A549 (cell line): ENCODE measurements at regions not wholly inside any gene's neighbourhood (a gene's known extent, or its start where the extent isn't known, plus 50 kb on each side); places are given as distances from the start of the nearest gene placed in this dataset.
"Not testable (repeated sequence)": the region's sequence is repeated elsewhere in the genome, so short reads cannot be mapped to it uniquely, and the experiment has no call there.

Source experiments
- ATAC-seq, 2 experiments: fragments of 200-7000 bp in 1 of 2; fragments of >200 bp in 1 of 2; cut with Nextera tagmentation in 1 of 2; cut with Tn5 transposase in 1 of 2; 3 replicates each; pipeline versions ENCODE4 v1.8.0 to v1.9.1; 2018 to 2020; ENCODE audit warnings: mild to moderate bottlenecking in 1 of 2, moderate library complexity in 1 of 2
- CTCF ChIA-PET: fragments of 300-600 bp; sonication (Branson Sonifier 250); formaldehyde crosslinking; extraction: SDS; loops from one replicate; lab custom pipeline; 2021; ENCODE audit warnings: antibody characterized with exemption, inconsistent platforms; lab: Yijun Ruan, JAX
- POLR2A ChIA-PET: fragments of 350-600 bp; formaldehyde crosslinking; extraction: SDS; loops from one replicate; lab custom pipeline; 2021; ENCODE audit warnings: antibody characterized with exemption, inconsistent platforms; lab: Yijun Ruan, JAX
- DNase-seq, 2 experiments: peaks; one replicate each; pipeline versions ENCODE4 v3.0.0 to v3.0.0-alpha.2; 2011 to 2016; ENCODE audit warnings: low read depth in 1 of 2, low spot score in 1 of 2
- FAIRE-seq: peaks from 2 replicates; lab custom pipeline; 2011; peaks lifted over from hg19 to GRCh38; lab: Jason Lieb, UNC
- H3K27ac ChIP-seq, 2 experiments: fragments of >200 bp; sonication (Bioruptor Twin); formaldehyde crosslinking; 3 replicates each; pipeline ENCODE4 v1.5.1; 2016 to 2017
- H3K4me1 ChIP-seq: fragments of >200 bp; sonication (Bioruptor Twin); formaldehyde crosslinking; 3 replicates; pipeline ENCODE4 v1.6.1; 2016
- H3K4me2 ChIP-seq: fragments of >200 bp; sonication (Bioruptor Twin); formaldehyde crosslinking; 3 replicates; pipeline ENCODE4 v1.6.1; 2016
- H3K4me3 ChIP-seq: fragments of >200 bp; sonication (Bioruptor Twin); formaldehyde crosslinking; 3 replicates; pipeline ENCODE4 v1.5.1; 2016
- H3K9me3 ChIP-seq: fragments of >200 bp; sonication (Bioruptor Twin); formaldehyde crosslinking; 3 replicates; pipeline ENCODE4 v1.6.1; 2016
- ATOH8 ChIP-seq: fragments of 250-450 bp; sonication (Bioruptor Pico); IDR thresholded peaks from 2 replicates; pipeline ENCODE4 v1.5.0; 2020; ENCODE audit warnings: low read depth, mild to moderate bottlenecking, moderate library complexity
- CHD2 ChIP-seq: fragments of 150-350 bp; IDR thresholded peaks from 2 replicates; pipeline ENCODE4 v1.6.1; 2014; ENCODE audit warnings: low read length; ENCODE audit not compliant: partially characterized antibody
- CHD4 ChIP-seq: fragments of 200-600 bp; sonication (generic); IDR thresholded peaks from 2 replicates; pipeline ENCODE4 v1.6.1; 2016; ENCODE audit warnings: antibody characterized with exemption, mild to moderate bottlenecking, borderline replicate concordance
- EHF ChIP-seq: fragments of 250-450 bp; sonication (Bioruptor Pico); IDR thresholded peaks from 2 replicates; pipeline ENCODE4 v1.5.0; 2020; ENCODE audit warnings: mild to moderate bottlenecking
- ESRRA ChIP-seq: fragments of 150-350 bp; IDR thresholded peaks from 2 replicates; pipeline ENCODE4 v1.6.1; 2014; ENCODE audit warnings: mild to moderate bottlenecking, low read length, borderline replicate concordance
- FOSL2 ChIP-seq, 2 experiments: fragments of 450-650 bp in 1 of 2; fragments of >200 bp in 1 of 2; sonication (Bioruptor Twin) in 1 of 2; formaldehyde crosslinking; IDR thresholded peaks; 2 replicates each; pipeline versions ENCODE4 v1.5.0 to v1.6.1; 2016 to 2020; ENCODE audit warnings: mild to moderate bottlenecking in 1 of 2, moderate library complexity in 1 of 2
- FOXS1 ChIP-seq: fragments of 250-450 bp; sonication (Bioruptor Pico); IDR thresholded peaks from 2 replicates; pipeline ENCODE4 v1.5.0; 2020; ENCODE audit warnings: mild to moderate bottlenecking, moderate library complexity
- HDAC2 ChIP-seq: fragments of 200-600 bp; sonication (generic); IDR thresholded peaks from 2 replicates; pipeline ENCODE4 v1.6.1; 2016
- KDM5A ChIP-seq: fragments of 200-600 bp; sonication (generic); IDR thresholded peaks from 2 replicates; pipeline ENCODE4 v1.6.1; 2016; ENCODE audit warnings: antibody characterized with exemption, mild to moderate bottlenecking
- MAFK ChIP-seq: fragments of 450-650 bp; IDR thresholded peaks from 2 replicates; pipeline ENCODE4 v1.6.1; 2014; ENCODE audit not compliant: partially characterized antibody
- MAZ ChIP-seq: fragments of 150-350 bp; IDR thresholded peaks from 2 replicates; pipeline ENCODE4 v1.6.1; 2014; ENCODE audit warnings: antibody characterized with exemption, low read depth, low read length, borderline replicate concordance
- NFE2L2 ChIP-seq: fragments of 150-350 bp; conservative IDR thresholded peaks from 2 replicates; pipeline ENCODE4 v1.6.1; 2014; ENCODE audit warnings: low read length
- NPAS2 ChIP-seq: fragments of 250-450 bp; sonication (Bioruptor Pico); IDR thresholded peaks from 2 replicates; pipeline ENCODE4 v1.8.0; 2022; ENCODE audit warnings: mild to moderate bottlenecking, moderate library complexity, borderline replicate concordance
- NR3C1 ChIP-seq: fragments of >200 bp; sonication (Bioruptor Twin); formaldehyde crosslinking; IDR thresholded peaks from 3 replicates; pipeline ENCODE4 v1.6.1; 2017
- POLR2A ChIP-seq: IDR thresholded peaks from 2 replicates; pipeline ENCODE4 v1.6.1; 2012; ENCODE audit warnings: mild to moderate bottlenecking, low read length
- RARB ChIP-seq: fragments of 250-450 bp; sonication (Bioruptor Pico); IDR thresholded peaks from 2 replicates; pipeline ENCODE4 v1.8.0; 2021; ENCODE audit warnings: mild to moderate bottlenecking, moderate library complexity
- RNF2 ChIP-seq: fragments of 200-600 bp; sonication (generic); IDR thresholded peaks from 2 replicates; pipeline ENCODE4 v1.6.1; 2016; ENCODE audit warnings: low read depth, mild to moderate bottlenecking, antibody characterized with exemption, moderate library complexity, borderline replicate concordance
- SMC3 ChIP-seq: fragments of >200 bp; sonication (Bioruptor Twin); formaldehyde crosslinking; IDR thresholded peaks from 3 replicates; pipeline ENCODE4 v1.6.1; 2018; ENCODE audit warnings: inconsistent platforms
- TFCP2L1 ChIP-seq: fragments of 250-450 bp; sonication (Bioruptor Pico); IDR thresholded peaks from 2 replicates; pipeline ENCODE4 v1.5.0; 2021; ENCODE audit warnings: mild to moderate bottlenecking
- TP53 ChIP-seq: fragments of 250-450 bp; sonication (Bioruptor Pico); IDR thresholded peaks from 2 replicates; pipeline ENCODE4 v1.5.0; 2021; ENCODE audit warnings: mild to moderate bottlenecking, moderate library complexity
- ZFP36 ChIP-seq: fragments of 450-650 bp; IDR thresholded peaks from 2 replicates; pipeline ENCODE4 v1.6.1; 2014; ENCODE audit warnings: borderline replicate concordance; ENCODE audit not compliant: partially characterized antibody
- WGBS: methylation state at CpG from one replicate; pipeline ENCODE4 v1.1.6; 2017; ENCODE audit errors: missing lambda C conversion rate; 5-methylcytosine and 5-hydroxymethylcytosine counted together

- H3K27ac ChIP-seq: no peak overlapping the region
- ChIA-PET POLR2A (no interaction called here), CTCF (no interaction called here)
- no peak for DNase-seq
- TF ChIP-seq MAFK: peak; percentile 46
- no peak for TF ChIP-seq ZFP36
- TF ChIP-seq NFE2L2: peak; percentile 26; the same call in 1 of the 2 replicates
- TF ChIP-seq FOSL2 (IDR thresholded peaks at IDR 0.05): no peak
- TF ChIP-seq FOSL2 (CRISPR knock-in tag; IDR thresholded peaks at IDR 0.05): no peak
- TF ChIP-seq MAZ: no peak
- no peak for FAIRE-seq
- no peak for ATAC-seq
- no peak overlapping the region for H3K4me2 ChIP-seq
- H3K4me3 ChIP-seq: no peak overlapping the region
- 15% methylated on average over 3 of the region's 3 CpGs for WGBS
- H3K4me1 ChIP-seq: no peaks in the 10 kb centered on the region
- H3K9me3 ChIP-seq: no peaks in the 10 kb centered on the region
Measured at GRCh38 chr2:222364285-222364895, 60.0 kb upstream of the SGPP2 start.

GRCh38 chr2:222368280-222368679 is 56.1 kb upstream of the SGPP2 start:
- CTCF ChIA-PET, H3K9me3 ChIP-seq, POLR2A ChIA-PET, DNase-seq, ATAC-seq, H3K4me1 ChIP-seq, FAIRE-seq, H3K4me2 ChIP-seq, H3K27ac ChIP-seq, H3K4me3 ChIP-seq: not testable (repeated sequence)
- WGBS: 22% methylated on average over 7 of the region's 8 CpGs

GRCh38 chr2:222372993-222373392 is 51.4 kb upstream of the SGPP2 start:
- Histone ChIP-seq H3K27ac (no peak overlapping the region), H3K4me2 (no peak overlapping the region), H3K4me3 (no peak overlapping the region), H3K4me1 (no peaks in the 10 kb centered on the region), H3K9me3 (no peaks in the 10 kb centered on the region)
- ChIA-PET POLR2A (no interaction called here), CTCF (no interaction called here)
- ATAC-seq: no peak
- no peak for DNase-seq
- WGBS: 21% methylated on average over 3 of the region's 3 CpGs
- TF ChIP-seq TP53 (no peak), TFCP2L1 (no peak), POLR2A (no peak), RNF2 (no peak), CHD2 (no peak), MAFK (no peak), HDAC2 (no peak), NPAS2 (no peak), FOSL2 (IDR thresholded peaks at IDR 0.05) (no peak), FOSL2 (CRISPR knock-in tag; IDR thresholded peaks at IDR 0.05) (no peak), CHD4 (no peak), KDM5A (no peak), NR3C1 (no peak), SMC3 (no peak), RARB (CRISPR knock-in tag) (no peak), ZFP36 (no peak), ATOH8 (CRISPR knock-in tag) (no peak), EHF (CRISPR knock-in tag) (no peak), FOXS1 (CRISPR knock-in tag) (no peak), ESRRA (no peak)
- FAIRE-seq: no peak
